Suprapubic skin (tissue), 4 donors: ENCODE measurements at regions not wholly inside any gene's neighbourhood (a gene's known extent, or its start where the extent isn't known, plus 50 kb on each side); places are given as distances from the start of the nearest gene placed in this dataset.

Source experiments
- EP300 ChIP-seq: sonication (generic); formaldehyde crosslinking; IDR thresholded peaks from one replicate; pipeline ENCODE4 v1.6.1; 2017; ENCODE audit warnings: antibody characterized with exemption
- POLR2A ChIP-seq, 2 donors: fragments of 450-650 bp; IDR thresholded peaks; one replicate each; pipeline ENCODE4 v1.6.1; 2017; ENCODE audit warnings: antibody characterized with exemption in 2 of 2, mild to moderate bottlenecking in 2 of 2, moderate library complexity in 2 of 2
- POLR2AphosphoS5 ChIP-seq, 3 donors: sonication (generic); formaldehyde crosslinking; IDR thresholded peaks; one replicate each; pipeline ENCODE4 v1.6.1; 2017; ENCODE audit warnings: antibody characterized with exemption in 3 of 3
- TF ChIP-seq, protein P1 (sequence below), 2 donors: fragments of 200-600 bp in 1 of 2; fragments of 450-650 bp in 1 of 2; sonication (generic) in 1 of 2; IDR thresholded peaks; one replicate each; pipeline ENCODE4 v1.5.1; 2016 to 2019; ENCODE audit warnings: antibody characterized with exemption in 2 of 2, mild to moderate bottlenecking in 1 of 2, moderate library complexity in 1 of 2

DNA sequence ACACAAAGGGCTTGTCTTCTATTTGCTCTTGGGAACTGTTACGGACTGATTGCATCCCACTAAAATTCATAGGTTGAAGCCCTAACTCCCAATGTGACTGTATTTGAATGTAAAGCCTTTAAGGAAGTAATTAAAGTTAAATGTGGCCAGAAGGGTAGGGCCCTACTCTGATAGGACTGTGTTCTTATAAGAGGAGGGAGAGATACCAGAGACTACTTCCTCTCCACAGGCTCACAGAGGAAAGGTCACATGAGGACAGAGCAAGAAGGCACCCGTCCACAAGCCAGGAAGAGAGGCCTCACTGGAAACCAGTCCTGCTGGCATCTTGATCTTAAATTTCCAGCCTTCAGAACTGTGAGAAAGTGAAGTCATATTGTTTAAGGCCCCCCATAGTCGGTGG is 211.9 kb downstream of the CDH26 start:
- TF ChIP-seq, protein P1, sequence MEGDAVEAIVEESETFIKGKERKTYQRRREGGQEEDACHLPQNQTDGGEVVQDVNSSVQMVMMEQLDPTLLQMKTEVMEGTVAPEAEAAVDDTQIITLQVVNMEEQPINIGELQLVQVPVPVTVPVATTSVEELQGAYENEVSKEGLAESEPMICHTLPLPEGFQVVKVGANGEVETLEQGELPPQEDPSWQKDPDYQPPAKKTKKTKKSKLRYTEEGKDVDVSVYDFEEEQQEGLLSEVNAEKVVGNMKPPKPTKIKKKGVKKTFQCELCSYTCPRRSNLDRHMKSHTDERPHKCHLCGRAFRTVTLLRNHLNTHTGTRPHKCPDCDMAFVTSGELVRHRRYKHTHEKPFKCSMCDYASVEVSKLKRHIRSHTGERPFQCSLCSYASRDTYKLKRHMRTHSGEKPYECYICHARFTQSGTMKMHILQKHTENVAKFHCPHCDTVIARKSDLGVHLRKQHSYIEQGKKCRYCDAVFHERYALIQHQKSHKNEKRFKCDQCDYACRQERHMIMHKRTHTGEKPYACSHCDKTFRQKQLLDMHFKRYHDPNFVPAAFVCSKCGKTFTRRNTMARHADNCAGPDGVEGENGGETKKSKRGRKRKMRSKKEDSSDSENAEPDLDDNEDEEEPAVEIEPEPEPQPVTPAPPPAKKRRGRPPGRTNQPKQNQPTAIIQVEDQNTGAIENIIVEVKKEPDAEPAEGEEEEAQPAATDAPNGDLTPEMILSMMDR (IDR thresholded peaks at IDR 0.05), result no peak
- TF ChIP-seq POLR2A (IDR thresholded peaks at IDR 0.05) (no peak), POLR2AphosphoS5 (IDR thresholded peaks at IDR 0.05) (no peak), EP300 (no peak)
